ENCODE measurements at regions not wholly inside any gene's neighbourhood (a gene's known extent, or its start where the extent isn't known, plus 50 kb on each side); places are given as distances from the start of the nearest gene placed in this dataset.
"Not testable (repeated sequence)": the region's sequence is repeated elsewhere in the genome, so short reads cannot be mapped to it uniquely, and the experiment has no call there.

DNA sequence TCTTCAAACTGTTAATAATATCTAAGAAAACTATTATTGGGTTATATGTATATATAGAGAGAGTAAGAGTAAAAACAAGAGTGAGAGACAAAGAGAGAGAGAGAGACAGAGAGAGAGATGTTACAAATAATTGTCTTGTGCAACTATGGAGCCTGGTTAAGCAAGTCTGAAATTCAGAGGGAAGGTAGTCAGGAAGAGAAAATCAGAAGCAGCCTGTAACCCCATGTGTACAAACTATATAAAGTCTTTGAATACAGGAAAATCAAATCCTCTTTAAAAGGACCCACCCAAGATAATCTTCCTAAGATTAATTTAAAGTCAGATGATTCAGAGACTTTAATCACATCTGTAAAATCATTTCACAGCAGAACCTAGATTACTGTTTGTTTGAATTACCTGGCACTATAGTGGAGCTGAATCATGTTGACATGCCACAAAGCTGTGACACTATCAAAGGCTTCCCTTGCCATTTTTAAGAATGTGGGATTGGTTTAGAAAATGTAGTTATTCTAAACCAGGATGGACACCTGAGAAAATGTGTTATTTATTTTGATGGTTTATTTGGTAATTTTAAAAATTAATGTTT is 301.7 kb upstream of the FSIP2 start:
- intact Hi-C loops (cut with DNase I, micrococcal nuclease): no loop called here
- DNase-seq (no peak), ATAC-seq (peak; percentile 72)

DNA sequence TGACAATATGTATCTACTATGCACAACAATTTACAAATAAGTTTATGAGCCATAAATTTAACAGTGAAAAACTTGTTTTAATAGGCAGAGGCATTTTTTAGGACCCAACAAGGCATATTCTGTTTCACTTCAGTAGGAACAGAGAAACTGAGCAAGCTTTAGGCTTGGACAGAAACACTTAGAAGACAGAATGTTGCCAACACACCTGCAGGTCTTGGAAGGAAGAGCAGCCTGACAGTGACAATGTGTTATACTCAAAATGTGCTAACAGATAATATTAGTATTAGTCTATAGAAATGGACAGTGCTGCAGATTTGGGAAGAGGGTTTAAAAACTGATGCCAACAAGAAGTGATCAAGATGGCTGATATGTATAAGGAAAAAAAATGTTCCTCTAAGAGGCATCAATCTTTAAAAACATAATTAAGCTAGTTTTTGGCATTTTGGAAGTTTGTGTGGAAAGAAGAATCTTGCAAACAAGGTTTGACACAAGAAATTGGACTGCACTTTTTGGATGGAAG is 297.1 kb upstream of the FSIP2 start:
- no peak for ATAC-seq
- intact Hi-C loops (cut with DNase I, micrococcal nuclease): no loop called here
- no peak for DNase-seq

DNA sequence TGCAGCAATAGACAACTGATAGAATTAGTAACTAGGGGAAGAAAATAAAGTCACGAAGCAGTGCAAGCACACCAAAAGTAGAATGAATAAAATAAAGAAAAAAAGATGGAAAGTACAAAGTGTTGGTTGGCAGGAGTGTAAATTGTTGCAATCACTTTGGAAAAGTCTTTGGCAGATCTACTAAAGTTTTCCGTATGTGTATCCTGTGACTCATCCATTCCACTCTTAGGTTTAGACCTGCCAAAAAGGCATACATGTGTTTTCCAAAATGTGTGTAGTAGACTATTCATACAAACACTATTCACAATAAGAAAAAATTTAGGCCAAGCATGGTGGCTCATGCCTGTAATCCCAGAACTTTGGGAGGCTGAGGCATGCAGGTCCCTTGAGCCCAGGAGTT is 282.1 kb upstream of the FSIP2 start:
- DNase-seq: no peak

DNA sequence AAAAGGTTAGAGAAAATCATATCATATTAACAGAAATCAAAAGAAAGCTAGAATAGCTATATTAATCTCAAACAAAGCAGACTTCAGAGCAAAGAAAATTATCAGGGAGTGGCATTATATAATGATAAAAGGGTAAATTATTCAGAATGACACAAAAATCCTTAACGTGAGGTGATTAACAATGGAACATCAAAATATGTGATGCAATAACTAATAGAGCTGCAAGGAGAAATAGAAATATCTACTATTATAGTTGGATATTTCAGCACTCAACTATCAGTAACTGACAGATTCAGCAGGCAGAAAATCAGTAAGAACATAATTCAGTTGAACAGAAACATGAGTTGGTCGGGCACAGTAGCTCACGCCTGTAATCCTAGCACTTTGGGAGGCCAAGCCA is 275.1 kb upstream of the FSIP2 start:
- intact Hi-C loops (cut with DNase I, micrococcal nuclease): no loop called here
- no peak for DNase-seq
- no peak for ATAC-seq

More for the DNA sequence above, 282.1 kb upstream of the FSIP2 start:
- intact Hi-C loops (cut with DNase I, micrococcal nuclease): no loop called here
- no peak for ATAC-seq

DNA sequence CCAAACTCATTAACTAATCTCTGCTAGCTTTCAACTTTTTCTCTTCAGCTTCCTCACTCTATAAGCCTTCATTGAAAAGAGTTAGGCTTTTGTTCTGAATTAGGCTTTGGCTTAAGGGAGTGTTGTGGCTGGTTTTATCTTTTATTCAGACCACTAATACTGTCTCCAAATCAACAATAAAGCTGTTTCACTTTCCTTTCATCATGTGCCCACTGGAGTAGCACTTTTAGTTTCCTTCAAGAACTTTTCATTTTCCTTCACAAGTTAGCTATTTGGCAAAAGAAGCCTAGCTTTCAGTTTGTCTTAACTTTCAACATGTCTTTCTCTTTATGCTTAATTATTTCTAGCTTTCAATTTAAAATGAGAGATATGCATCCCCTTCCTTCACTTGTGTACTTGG is 271.7 kb upstream of the FSIP2 start:
- ATAC-seq (no peak), DNase-seq (no peak)
- intact Hi-C loops (cut with DNase I, micrococcal nuclease): no loop called here

DNA sequence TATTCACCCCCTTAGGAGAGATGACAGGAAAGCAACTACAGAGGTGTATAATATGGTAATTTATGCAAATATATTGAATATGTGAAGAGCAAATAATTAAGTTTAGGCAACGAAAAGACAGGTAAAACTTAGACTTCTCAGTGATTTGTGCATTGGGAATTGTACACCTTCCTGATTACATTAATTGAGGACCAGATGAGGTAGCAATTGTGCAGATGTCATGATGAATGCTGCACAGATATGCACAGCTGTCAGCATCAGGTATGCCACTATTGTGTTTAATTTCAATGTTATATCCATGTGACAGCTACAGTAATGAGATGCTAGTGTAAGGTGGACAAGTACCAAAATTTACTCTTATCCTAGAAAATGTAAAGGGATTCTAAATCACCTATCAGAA is 267.2 kb upstream of the FSIP2 start:
- DNase-seq: no peak
- intact Hi-C loops (cut with DNase I, micrococcal nuclease): no loop called here
- no peak for ATAC-seq

DNA sequence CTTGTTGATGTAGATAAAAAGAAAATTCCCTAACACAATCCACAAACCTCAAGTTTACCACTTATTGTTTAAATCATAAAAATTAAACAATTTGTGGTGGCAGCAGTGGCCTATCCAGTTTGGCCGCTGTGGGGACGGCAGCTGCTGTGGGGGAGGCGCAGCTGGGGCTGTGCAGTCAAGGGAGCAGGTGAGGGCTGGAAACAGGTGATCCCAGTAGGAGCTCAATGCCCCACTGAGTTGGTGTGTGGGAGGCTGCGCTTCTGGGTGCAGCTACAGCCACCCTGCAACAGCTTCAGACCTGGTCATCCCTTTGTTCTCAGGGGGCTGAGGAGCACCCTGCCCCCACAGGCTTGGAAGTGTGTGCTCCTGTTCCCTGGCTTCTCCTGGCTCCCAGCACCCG is 266.0 kb upstream of the FSIP2 start:
- intact Hi-C loops (cut with DNase I, micrococcal nuclease): no loop called here
- ATAC-seq (no peak), DNase-seq (no peak)

DNA sequence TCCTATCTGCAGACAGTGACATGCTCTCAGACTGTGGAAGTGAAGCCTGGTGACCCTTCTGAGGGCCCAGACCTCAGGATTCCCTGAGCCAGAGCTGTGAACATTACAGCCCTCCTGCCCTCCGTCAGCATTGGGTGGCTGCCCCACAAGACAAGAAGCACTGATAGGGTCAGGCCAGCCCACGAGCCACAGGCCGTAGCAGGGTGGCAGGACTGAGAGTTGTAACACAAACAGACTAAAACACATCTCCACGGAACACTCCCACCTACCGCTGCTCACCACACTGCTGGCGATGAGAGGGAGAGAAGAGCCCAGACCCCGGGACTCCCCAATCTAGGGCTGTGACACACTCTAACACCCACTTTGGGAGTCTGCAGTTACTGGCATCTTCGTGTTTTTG is 264.8 kb upstream of the FSIP2 start:
- DNase-seq: no peak
- intact Hi-C loops (cut with DNase I, micrococcal nuclease): no loop called here
- no peak for ATAC-seq

DNA sequence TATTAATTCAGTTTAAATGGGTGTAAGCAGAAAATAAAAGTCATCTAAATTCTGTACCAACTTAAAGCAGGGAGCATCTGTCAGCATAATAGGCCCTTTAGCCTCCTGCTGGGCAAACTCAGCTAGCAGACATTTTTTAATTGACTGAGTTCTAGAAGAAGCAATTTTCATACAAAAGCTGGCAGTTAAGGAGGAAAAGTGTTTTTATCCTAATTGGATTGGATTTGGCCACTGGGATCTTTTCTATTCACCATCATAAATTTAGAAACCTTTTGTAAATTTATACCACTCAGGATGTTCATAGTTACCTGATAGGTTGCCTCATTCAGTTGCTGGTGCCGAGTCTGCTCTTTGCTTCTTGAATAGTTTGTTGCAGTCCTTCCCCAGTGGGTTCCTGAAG is 262.7 kb upstream of the FSIP2 start:
- DNase-seq: no peak
- intact Hi-C loops (cut with DNase I, micrococcal nuclease): no loop called here
- ATAC-seq: no peak

DNA sequence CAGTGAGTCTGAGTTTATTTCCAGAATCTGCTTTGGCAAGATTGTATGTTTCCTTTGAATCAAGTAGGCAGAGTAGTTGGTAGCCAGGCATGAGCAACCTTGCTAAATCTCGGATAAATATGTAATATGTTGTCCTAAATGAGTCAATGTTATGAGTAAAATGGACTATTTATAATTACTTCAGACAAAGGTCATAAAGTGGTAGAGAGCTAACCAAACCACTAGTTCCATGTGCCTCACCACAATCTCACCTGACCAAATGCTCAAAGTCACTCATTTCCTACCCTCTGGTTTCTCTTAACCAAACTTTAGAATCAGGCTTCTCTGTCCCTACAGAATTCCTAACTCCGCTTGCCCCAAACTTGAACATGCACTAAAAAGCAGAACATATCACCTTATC is 261.2 kb upstream of the FSIP2 start:
- no peak for DNase-seq
- no peak for ATAC-seq
- intact Hi-C loops (cut with DNase I, micrococcal nuclease): no loop called here

DNA sequence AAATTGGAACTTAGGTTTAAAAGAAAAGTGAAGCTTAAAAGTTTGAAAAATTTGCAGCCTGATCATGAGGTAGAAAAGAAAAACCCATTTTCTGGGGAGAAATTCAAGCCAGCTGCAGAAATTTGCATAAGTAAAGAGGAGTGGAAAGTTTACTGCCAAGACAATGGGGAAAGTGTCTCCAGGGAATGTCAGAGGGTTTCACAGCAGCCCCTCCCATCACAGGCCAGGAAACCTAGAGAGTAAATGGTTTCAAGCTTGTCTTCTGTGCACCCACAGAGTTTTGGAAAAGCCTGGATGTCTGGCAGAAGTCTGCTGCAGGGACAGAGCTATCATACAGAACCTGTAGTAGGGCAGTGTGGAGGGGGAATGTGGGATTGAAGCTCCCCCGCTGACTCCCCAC is 254.0 kb upstream of the FSIP2 start:
- DNase-seq (no peak), ATAC-seq (no peak)
- intact Hi-C loops (cut with DNase I, micrococcal nuclease): no loop called here

DNA sequence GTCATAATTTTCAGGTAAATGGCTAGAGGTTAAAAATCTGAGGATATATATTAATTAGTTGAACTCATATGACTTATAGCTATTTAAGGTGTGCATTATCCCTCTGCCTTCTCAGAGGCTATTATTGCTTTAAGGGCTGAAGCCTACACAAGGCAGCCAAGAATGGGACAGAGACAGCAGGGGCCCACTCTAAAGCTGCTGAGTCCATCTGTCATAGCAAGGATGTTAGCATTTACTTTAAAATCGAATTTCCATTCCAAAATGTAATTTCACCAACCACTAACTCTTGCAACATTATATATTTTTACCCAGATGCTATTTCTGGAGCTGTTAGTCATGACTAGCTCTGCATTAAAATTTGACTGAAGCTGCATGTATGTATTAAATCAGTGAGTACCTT is 236.3 kb upstream of the FSIP2 start:
- ATAC-seq (no peak), DNase-seq (no peak)
- intact Hi-C loops (cut with DNase I, micrococcal nuclease): no loop called here

DNA sequence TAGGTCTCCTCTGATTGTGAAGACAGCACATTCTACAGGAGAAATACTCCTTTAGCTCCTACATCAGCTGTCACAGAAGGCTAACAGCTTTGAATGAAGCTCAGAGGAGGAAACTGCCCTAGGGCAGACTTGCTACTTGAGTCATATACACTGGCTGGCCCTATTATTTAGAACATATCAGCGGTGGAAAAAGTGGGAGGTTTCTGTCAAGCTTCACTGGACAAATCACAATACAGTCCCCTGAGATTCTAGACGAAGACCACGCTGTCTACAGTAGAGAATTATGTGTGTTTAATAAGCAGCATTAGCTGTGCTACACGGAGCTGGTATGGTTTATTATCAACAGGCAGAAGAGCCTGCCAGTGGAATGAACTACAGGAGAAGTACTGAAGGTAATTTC is 230.9 kb upstream of the FSIP2 start:
- ATAC-seq (no peak), DNase-seq (no peak)
- intact Hi-C loops (cut with DNase I, micrococcal nuclease): no loop called here

DNA sequence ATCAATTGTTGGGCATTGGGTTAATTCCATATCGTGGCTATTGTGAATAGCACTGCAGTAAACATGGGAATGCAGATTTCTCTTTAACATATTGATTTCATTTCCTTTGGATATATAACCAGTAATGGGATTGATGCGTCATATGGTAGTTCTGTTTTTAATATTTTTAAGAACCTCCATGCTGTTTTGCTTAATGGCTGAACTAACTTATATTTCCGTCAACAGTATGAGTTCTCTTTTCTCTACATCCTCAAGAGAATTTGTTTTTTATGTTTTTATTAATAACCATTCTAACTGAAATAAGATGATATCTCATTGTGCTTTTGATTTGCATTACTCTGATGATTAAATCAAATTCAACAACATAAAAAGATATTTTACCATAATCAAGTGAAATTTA is 228.5 kb upstream of the FSIP2 start:
- DNase-seq: no peak
- intact Hi-C loops (cut with DNase I, micrococcal nuclease): no loop called here
- no peak for ATAC-seq

DNA sequence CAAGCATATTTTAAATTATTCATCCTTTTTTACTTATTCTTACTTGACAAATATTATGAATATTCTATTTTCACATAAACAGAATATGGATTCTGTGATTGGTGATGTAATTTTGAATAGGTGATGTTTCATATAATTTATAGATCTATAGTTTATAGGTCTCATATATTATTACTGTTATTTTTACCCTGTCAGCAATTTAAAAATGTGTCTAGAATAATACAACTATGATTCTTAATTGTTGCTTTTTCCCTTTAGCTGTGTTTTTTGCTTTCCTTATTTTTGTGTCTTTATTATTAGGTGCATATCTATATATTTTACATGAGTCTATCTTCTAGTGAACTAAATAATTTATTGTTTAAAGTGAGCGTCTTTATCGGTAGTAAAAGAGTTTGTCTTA is 226.7 kb upstream of the FSIP2 start:
- ATAC-seq (no peak), DNase-seq (no peak)
- intact Hi-C loops (cut with DNase I, micrococcal nuclease): no loop called here

DNA sequence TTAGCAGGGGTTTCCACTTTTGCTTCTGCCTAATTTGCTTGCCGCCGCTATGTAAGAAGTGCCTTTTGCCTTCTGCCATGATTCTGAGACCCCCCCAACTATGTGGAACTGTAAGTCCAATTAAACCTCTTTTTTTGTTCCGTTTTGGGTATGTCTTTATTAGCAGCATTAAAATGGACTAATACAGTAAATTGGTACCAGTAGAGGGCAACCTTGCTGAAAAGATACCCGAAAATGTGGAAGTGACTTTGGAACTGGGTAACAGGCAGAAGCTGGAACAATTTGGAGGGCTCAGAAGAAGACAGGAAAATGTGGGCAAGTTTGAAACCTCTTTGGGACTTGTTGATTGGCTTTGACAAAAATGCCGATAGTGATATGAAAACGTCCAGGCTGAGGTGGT is 216.1 kb upstream of the FSIP2 start:
- DNase-seq: no peak
- intact Hi-C loops (cut with DNase I, micrococcal nuclease): no loop called here
- ATAC-seq: no peak

DNA sequence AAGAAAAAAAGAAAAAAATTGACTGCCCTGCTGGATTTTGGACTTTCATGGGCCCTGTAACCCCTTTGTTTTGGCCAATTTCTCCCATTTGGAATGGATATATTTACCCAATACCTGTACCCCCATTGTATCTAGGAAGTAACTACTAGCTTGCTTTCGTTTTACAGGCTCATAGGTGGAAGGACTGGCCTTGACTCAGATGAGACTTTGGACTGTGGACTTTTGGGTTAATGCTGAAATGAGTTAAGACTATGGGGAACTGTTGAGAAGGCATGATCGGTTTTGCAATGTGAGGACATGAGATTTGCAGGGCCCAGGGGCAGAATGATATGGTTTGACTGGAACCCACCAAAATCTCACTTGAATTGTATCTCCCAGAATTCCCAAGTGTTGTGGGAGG is 214.4 kb upstream of the FSIP2 start:
- ATAC-seq; DNase-seq; intact Hi-C loops (cut with DNase I, micrococcal nuclease): not testable (repeated sequence)

DNA sequence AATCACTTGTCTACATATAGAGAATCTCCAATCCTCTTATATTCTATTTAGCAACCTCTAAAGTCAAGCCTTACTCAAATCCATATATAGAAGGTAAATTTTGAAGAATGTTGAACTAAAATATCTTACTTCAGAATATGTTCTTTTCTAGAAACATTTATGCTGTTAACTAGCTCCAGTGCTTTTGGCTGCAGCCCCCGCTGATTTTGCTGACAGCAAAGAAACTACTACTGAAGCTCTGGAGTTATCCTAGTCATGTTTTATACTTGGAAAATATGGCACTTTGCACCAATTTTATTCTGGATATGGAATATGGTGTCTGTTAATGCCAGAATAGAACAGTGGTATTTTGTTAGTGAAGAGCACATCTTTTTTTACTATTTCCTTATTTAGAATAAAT is 212.4 kb upstream of the FSIP2 start:
- ATAC-seq (no peak), DNase-seq (no peak)
- intact Hi-C loops (cut with DNase I, micrococcal nuclease): no loop called here

DNA sequence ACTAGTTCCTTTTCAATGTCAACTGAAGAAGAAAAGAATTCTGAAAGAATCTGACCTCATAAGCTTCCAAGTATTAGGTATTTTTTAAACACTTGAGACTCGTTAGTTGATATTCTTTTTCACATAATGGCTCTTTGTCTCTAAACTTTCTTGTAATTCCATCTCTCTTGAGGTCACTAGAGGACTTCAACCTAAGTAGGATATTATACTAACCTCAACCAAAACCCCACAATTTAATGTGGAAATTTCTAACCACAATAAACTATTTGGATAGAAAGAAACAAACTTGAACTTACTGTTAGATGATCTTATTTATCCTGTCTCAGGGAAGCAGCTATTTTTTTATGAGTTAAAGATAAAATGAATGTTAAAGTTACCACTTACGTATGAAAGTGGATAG is 206.9 kb upstream of the FSIP2 start:
- no peak for DNase-seq
- no peak for ATAC-seq
- intact Hi-C loops (cut with DNase I, micrococcal nuclease): no loop called here

DNA sequence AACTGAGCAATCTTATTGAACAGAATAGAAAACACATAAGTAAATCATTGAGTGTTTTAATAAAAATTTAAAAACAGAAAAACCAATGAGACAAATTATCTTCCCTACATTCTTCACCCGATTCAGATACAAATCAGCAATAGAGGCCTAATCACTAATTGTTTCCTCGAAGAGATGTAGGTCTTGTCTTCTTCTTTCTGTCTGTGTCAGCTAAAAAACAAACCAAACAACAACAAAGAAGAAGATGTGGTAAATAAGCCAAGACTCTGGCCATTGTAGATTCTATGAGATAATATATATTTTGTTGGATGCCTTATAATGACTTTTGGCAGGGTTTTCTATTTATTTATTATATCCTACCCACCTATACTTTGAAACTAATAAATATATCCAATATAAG is 200.9 kb upstream of the FSIP2 start:
- intact Hi-C loops (cut with DNase I, micrococcal nuclease): no loop called here

DNA sequence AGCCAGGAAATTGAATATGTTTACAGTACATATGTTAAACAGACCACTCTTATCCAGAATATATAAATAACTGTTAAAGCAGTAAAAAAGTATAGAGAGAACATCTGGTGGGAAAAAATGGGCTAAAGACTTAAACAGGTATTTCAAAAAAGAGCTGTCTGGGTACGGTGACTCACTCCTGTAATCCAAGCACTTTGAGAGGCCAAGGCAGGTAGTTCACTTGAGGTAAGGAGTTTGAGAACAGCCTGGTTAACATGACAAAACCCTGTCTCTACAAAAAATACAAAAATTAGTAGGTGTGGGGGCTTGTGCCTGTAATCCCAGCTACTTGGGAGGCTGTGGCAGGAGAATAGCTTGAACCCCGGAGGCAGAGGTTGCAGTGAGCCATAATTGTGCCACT is 171.4 kb upstream of the FSIP2 start:
- ATAC-seq (no peak), DNase-seq (no peak)
- intact Hi-C loops (cut with DNase I, micrococcal nuclease): no loop called here

More for the DNA sequence above, 200.9 kb upstream of the FSIP2 start:
- no peak for DNase-seq
- ATAC-seq: no peak

DNA sequence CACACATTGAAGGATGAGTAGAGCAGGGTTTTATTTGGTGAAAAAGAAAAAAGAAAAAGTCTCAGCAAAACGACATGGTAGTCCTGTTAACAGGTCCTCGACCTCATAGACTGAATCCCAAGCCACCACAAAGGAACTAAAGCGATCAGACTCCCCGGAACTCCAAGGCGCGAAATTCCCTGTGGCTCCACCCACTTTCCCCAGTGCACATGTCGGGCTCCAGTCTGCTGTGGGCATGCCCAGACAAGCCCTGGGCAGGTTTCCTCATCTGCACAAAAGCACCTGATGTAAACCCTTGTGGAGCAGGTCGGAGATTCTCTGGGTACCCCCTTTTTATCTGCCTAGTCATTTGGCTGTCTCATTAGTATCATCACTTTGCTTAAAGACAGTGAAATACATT is 170.7 kb upstream of the FSIP2 start:
- no peak for DNase-seq
- ATAC-seq: no peak
- intact Hi-C loops (cut with DNase I, micrococcal nuclease): no loop called here

Measured in left colon (tissue), 2 donors.